NCI-H128 (cell line): ENCODE measurements at regions not wholly inside any gene's neighbourhood (a gene's known extent, or its start where the extent isn't known, plus 50 kb on each side); places are given as distances from the start of the nearest gene placed in this dataset.
"Not testable (repeated sequence)": the region's sequence is repeated elsewhere in the genome, so short reads cannot be mapped to it uniquely, and the experiment has no call there.

Experiments used
- DNase-seq: peaks from one replicate; lab custom pipeline; 2025; ENCODE audit not compliant: unreplicated experiment; lab: John Stamatoyannopoulos, UW

DNA sequence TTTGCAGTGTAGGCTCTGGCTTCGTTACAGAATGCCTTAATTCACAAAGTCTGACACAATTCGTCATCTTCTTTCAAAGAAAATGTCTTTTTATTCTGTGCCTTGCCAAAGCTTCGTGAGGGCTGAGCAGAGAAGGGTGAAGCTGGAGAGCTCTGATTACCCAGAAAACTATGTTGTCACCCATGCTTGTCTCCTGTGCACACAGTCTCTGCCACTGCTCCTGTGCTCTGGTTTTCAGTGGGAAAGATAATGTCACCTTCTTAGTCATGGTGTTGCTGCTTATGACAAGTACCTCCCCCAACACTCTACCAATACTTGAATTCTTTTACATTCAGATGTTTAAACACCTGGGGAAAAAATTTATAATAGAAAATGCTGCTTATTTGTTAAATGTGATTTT, 509.2 kb upstream of the GRM7 start:
- no peak for DNase-seq

DNA sequence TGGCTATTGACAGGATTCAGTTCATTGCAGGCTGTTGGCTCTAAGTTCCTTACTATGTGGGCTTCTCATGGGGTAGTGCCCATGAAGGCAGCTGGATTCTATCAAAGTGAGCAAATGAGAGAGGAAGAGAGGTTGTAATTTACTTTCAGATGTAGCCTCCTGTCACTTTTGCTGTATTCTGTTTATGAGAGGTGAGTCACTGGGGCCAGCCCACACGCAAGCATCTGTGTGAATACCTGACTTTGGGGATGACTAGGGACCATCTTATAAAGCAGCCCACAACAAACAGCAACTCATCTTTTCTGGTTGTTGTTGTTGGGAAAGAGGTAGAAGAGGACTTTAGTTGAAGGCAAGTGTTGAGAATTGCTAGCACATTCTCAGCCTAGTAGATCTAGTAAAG, 506.3 kb upstream of the GRM7 start:
- no peak for DNase-seq

GRCh38 chr3:6362406-6362805, 498.5 kb upstream of the GRM7 start:
- DNase-seq = no peak

DNA sequence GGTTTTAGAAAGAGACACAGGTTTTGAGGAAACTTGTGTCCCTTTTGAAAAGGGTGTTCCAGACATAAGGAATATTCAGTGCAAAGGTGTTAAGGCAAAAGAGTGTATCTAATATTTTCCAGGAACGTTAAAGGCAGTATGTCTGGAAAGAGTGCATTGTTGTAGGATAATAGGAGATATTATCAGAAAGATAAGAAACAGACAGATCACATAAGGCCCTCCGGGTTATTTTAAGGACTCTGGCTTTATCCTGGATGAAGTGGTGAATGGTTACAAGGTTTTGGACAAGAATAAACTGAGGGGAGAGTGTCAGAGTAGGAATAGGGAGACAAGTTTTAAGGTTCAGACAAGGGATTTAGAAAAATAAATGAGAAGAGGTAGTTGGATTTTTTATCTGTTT, 493.7 kb upstream of the GRM7 start:
- no peak for DNase-seq

- no peak for DNase-seq
Observed at GRCh38 chr3:6392123-6392522, 468.8 kb upstream of the GRM7 start.

- DNase-seq = no peak
Observed at GRCh38 chr3:6394944-6395343, 466.0 kb upstream of the GRM7 start.

DNA sequence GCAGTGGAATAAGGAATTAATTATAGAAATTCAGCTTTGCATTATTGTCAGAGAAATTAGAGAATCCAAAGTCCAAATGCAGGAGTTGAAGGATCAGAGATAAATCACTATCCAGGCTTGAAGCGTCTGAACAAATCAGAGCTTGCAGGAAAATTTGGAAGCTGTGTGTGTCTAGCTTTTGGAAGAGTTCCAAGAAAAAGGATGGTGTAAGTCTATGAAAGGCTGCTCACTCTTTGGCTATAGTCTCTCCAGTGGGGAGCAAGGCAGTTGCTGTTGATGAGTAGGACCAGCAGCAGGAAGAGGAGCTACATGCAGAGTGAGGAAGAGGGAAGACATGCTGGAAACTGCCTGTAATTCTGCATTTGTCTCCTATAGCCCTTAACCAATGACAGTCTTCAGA, 464.3 kb upstream of the GRM7 start:
- no peak for DNase-seq

- not testable (repeated sequence) for DNase-seq
Observed at GRCh38 chr3:6402666-6403065, 458.2 kb upstream of the GRM7 start.

DNA sequence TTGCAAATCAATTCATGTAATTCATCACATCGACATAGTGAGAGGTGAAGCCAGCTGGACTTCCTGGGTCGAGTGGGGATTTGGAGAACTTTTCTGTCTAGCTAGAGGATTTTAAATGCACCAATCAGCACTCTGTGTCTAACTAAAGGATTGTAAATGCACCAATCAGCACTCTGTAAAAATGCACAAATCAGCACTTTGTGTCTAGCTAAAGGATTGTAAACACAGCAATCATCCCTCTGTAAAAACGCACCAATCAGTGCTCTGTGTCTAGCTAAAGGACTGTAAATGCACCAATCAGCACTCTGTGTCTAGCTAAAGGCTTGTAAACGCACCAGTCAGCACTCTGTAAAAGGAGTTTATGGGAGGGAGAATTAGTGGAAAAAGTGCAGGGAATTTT, 454.0 kb upstream of the GRM7 start:
- not testable (repeated sequence) for DNase-seq

- no peak for DNase-seq
Observed at GRCh38 chr3:6416049-6416661, 444.8 kb upstream of the GRM7 start.

- DNase-seq = no peak
Observed at GRCh38 chr3:6417174-6417573, 443.7 kb upstream of the GRM7 start.

DNA sequence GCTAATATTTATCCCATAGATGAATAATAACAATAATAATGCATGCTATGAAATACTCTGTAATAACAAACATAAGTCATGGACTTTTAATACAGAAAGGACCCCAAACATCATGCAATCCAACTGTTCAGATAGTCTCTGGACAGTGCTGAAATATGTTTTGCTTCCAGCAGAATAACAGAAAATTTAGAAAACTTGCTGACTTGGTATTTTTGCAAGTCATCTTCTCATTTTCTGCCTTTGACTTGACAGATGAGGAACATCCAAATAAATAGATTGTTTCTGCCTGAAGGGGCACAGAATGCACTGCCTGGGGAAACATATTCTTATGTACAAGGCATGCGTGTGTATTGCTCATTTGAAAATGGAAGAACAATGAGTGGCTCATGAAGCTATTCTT, 442.4 kb upstream of the GRM7 start:
- no peak for DNase-seq

DNA sequence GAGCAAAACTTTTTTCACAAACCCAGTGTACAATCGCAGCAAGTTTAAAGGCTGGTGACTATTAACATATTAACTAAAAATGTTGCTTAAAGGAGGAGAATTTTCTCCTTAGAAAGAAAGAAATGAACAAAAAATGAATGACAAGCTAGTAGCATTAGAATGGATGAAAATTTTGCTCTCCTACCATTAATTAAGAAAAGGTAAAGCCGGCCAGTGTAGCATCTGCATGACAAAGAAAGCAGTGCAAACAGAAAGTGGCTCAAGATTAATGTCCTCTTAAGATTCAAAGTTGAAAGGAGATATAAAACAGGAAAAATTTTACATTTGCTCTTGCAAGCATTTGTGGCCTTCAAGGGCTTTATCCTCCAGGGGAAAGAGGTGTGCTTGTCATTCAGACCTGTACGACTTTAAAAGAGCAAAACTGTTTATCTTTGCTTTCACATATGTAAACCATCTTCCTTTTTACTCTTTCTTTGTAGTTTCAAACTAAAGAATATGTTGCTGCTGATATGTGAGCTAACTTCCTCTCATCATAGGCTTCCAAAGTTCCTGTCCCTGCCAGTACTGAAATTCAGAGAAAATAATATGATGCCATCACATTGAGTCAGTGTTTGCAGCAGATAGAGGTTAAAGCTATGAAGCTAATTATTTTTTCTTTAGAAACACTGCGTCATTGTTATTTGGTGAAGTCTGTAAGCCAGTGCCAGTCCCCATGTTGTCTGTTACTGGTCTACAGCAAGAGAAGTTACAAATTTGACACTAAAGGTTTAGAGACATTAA, 439.1 kb upstream of the GRM7 start:
- no peak for DNase-seq

DNA sequence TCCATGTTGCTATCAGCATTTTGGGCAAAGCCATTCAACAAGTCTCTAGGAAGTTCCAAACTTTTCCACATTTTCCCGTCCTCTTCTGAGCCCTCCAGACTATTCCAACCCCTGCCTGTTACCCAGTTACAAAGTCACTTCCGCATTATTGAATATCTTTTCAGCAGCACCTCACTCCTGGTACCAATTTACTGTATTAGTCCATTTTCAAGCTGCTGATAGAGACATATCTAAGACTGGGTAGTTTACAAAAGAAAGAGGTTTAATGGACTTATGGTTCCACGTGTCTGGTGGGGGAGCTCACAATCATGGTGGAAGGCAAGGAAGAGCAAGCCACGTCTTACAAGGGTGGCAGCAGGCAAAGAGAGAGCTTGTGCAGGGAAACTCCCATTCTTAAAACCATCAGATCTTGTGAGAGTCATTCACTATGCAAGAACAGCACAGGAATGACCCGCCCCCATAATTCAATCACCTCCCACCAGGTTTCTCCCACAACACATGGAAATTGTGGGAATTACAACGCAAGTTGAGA, 435.6 kb upstream of the GRM7 start:
- DNase-seq = no peak

- DNase-seq = not testable (repeated sequence)
Observed at GRCh38 chr3:6428276-6428675, 432.6 kb upstream of the GRM7 start.

GRCh38 chr3:6435951-6436350, 425.0 kb upstream of the GRM7 start:
- DNase-seq = no peak

GRCh38 chr3:6437631-6438030, 423.3 kb upstream of the GRM7 start:
- no peak for DNase-seq

DNA sequence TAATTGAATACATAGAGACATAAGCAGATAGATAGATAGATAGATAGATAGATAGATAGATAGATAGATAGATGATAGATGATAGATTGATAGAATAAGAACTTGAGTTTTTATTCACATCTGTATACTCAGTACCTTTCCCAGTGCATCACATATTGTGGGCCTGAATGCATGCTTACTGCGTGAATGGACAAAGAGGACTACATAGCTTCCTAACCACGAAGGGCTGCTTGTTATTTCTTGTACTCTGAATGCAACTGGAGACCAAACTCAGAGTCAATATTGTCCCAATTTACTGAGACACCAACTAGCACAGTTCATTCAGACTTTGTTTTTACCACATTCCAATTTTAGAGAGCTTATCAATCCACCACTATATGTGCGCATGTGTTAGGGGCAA, 422.9 kb upstream of the GRM7 start:
- DNase-seq = no peak

GRCh38 chr3:6439226-6439625, 421.7 kb upstream of the GRM7 start:
- DNase-seq = no peak

DNA sequence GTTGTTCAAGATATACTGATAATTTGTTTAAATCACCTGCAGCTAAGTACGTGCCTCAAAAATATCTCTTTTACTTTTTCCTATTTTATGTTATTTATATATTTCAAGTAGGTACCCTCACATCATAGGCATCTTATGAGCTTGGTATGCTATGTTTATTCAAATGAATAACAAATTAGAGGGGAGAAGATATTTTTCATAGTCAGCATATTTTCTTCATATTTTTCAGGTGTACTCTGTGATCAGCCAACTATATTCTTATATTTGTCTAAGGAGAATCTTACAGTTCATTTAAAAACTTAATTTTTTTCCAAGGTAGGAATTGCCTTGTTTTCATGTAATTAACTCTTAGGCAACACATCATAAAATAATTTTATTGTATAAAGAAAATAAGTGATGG, 421.1 kb upstream of the GRM7 start:
- DNase-seq = no peak

- DNase-seq = no peak
Observed at GRCh38 chr3:6444888-6445658, 415.8 kb upstream of the GRM7 start.
